Epithelial cell of esophagus (primary cell): ENCODE measurements at regions not wholly inside any gene's neighbourhood (a gene's known extent, or its start where the extent isn't known, plus 50 kb on each side); places are given as distances from the start of the nearest gene placed in this dataset.
A peak's percentile ranks its signal among the peaks of the same experiment; 100 is the strongest.

Experiments used
- DNase-seq: peaks from one replicate; pipeline ENCODE4 v3.0.0; 2010; ENCODE audit warnings: low read depth
- H3K4me3 ChIP-seq: 2 replicates; pipeline ENCODE4 v1.5.1; 2011; ENCODE audit warnings: mild to moderate bottlenecking, low read length, control low read depth
- CTCF ChIP-seq: IDR thresholded peaks from 2 replicates; pipeline ENCODE4 v1.5.1; 2011; ENCODE audit warnings: low read depth, mild to moderate bottlenecking, low read length, control low read depth, inconsistent platforms; ENCODE audit not compliant: insufficient read depth; ENCODE audit errors: missing control alignments

GRCh38 chr15:62437753-62438152, 272.7 kb upstream of the C2CD4B start:
- no peak for TF ChIP-seq CTCF

GRCh38 chr15:62439543-62440016, 274.5 kb upstream of the C2CD4B start:
- no peak for TF ChIP-seq CTCF
- DNase-seq: no peak
- no peak overlapping the region for H3K4me3 ChIP-seq

More at GRCh38 chr15:62437753-62438152, 272.7 kb upstream of the C2CD4B start:
- H3K4me3 ChIP-seq: no peak overlapping the region
- DNase-seq: no peak

GRCh38 chr15:62440362-62441105, 275.4 kb upstream of the C2CD4B start:
- no peak for DNase-seq
- no peak for TF ChIP-seq CTCF
- no peak overlapping the region for H3K4me3 ChIP-seq

- TF ChIP-seq CTCF: no peak
- H3K4me3 ChIP-seq: no peak overlapping the region
- DNase-seq: peak; percentile 96
Measured at GRCh38 chr15:62444104-62445022, 279.3 kb upstream of the C2CD4B start.

GRCh38 chr15:62445244-62445643, 280.2 kb upstream of the C2CD4B start:
- peak; percentile 78 for DNase-seq
- no peak overlapping the region for H3K4me3 ChIP-seq
- TF ChIP-seq CTCF: no peak

GRCh38 chr15:62446984-62447383, 281.9 kb upstream of the C2CD4B start:
- H3K4me3 ChIP-seq: no peak overlapping the region
- no peak for DNase-seq
- no peak for TF ChIP-seq CTCF
